HCT116 (cell line): ENCODE measurements at regions not wholly inside any gene's neighbourhood (a gene's known extent, or its start where the extent isn't known, plus 50 kb on each side); places are given as distances from the start of the nearest gene placed in this dataset.

Experiments
- ATAC-seq: fragments of 200-7000 bp; cut with Tn5 transposase; 2 replicates; pipeline ENCODE4 v1.9.1; 2020; ENCODE audit warnings: mild to moderate bottlenecking, moderate library complexity
- BruUV-seq: library from RNA; stranded (reverse); fragments of 400-500 nt; replicated peaks from 2 replicates; lab custom pipeline; 2021; lab: Mats Ljungman, UMichigan
- CTCF ChIA-PET: fragments of 300-600 bp; sonication (Branson Sonifier 250); formaldehyde crosslinking; loops from one replicate; lab custom pipeline; 2021; ENCODE audit warnings: antibody characterized with exemption; lab: Charles Lee
- POLR2A ChIA-PET: fragments of 300-600, 350-600 bp; sonication (Branson Sonifier 250); formaldehyde crosslinking; loops from one replicate; lab custom pipeline; 2021; ENCODE audit warnings: antibody characterized with exemption; lab: Charles Lee
- RAD21 ChIA-PET, 2 experiments: fragments of 300-600 bp; sonication (Branson Sonifier 250); formaldehyde crosslinking; loops; one replicate each; lab custom pipeline; 2023; ENCODE audit warnings: low total read pairs in 2 of 2; ENCODE audit not compliant: uncharacterized antibody in 2 of 2, unreplicated experiment in 2 of 2, low non-redundant PET in 1 of 2; lab: Charles Lee
- DNase-seq: peaks from one replicate; pipeline ENCODE4 v3.0.0-alpha.2; 2010; ENCODE audit warnings: low read depth, low spot score
- H2AFZ ChIP-seq: fragments of 200-600 bp; shearing (Covaris generic), sonication (generic); 2 replicates; pipeline ENCODE4 v1.6.1; 2017; ENCODE audit warnings: low read depth, mixed run types, mixed read lengths, antibody characterized with exemption, low read length; ENCODE audit not compliant: poor library complexity, severe bottlenecking
- H3K27ac ChIP-seq: 2 replicates; pipeline ENCODE4 v1.5.1; 2012; ENCODE audit warnings: low read depth, low read length
- H3K27me3 ChIP-seq: fragments of 200-600 bp; sonication (generic); 2 replicates; pipeline ENCODE4 v1.6.1; 2016; ENCODE audit warnings: mixed run types, low read length, mixed read lengths; ENCODE audit not compliant: insufficient read depth
- H3K36me3 ChIP-seq, 2 experiments: fragments of 200-500 bp in 1 of 2; fragments of 200-600 bp in 1 of 2; sonication (Bioruptor generic) in 1 of 2; sonication (generic) in 1 of 2; 2 replicates each; pipeline versions ENCODE4 v1.5.1 to v1.6.1; 2014 to 2016; ENCODE audit warnings: low read length in 2 of 2, inconsistent platforms in 1 of 2, mixed read lengths in 1 of 2, mixed run types in 1 of 2; ENCODE audit not compliant: insufficient read depth in 2 of 2, control insufficient read depth in 1 of 2
- H3K4me1 ChIP-seq, 2 experiments: fragments of 200-600 bp in 1 of 2; sonication (generic) in 1 of 2; 2 replicates each; pipeline versions ENCODE4 v1.5.1 to v1.6.1; 2012 to 2017; ENCODE audit warnings: low read length in 2 of 2, inconsistent platforms in 1 of 2, mild to moderate bottlenecking in 1 of 2, mixed read lengths in 1 of 2, mixed run types in 1 of 2, moderate library complexity in 1 of 2; ENCODE audit not compliant: insufficient read depth in 2 of 2, control insufficient read depth in 1 of 2
- H3K4me2 ChIP-seq: fragments of 200-600 bp; sonication (generic); 2 replicates; pipeline ENCODE4 v1.6.1; 2017; ENCODE audit warnings: mixed run types, low read length, mixed read lengths
- H3K4me3 ChIP-seq, 2 experiments: fragments of 200-600 bp in 1 of 2; sonication (generic) in 1 of 2; replicated peaks in 1 of 2; 2 replicates each; pipeline ENCODE4 v1.5.1; 2011 to 2016; ENCODE audit warnings: low read length in 2 of 2, control low read depth in 1 of 2, low read depth in 1 of 2, mild to moderate bottlenecking in 1 of 2, mixed read lengths in 1 of 2, mixed run types in 1 of 2
- H3K79me2 ChIP-seq: fragments of 200-600 bp; sonication (generic); 2 replicates; pipeline ENCODE4 v1.6.1; 2017; ENCODE audit warnings: mild to moderate bottlenecking, mixed run types, low read length, moderate library complexity, mixed read lengths; ENCODE audit not compliant: insufficient read depth
- H3K9ac ChIP-seq: fragments of 200-600 bp; sonication (generic); 2 replicates; pipeline ENCODE4 v1.6.1; 2016; ENCODE audit warnings: low read length, mixed read lengths
- H3K9me2 ChIP-seq: fragments of 200-600 bp; sonication (generic), shearing (Covaris generic); 2 replicates; pipeline ENCODE4 v1.6.1; 2017; ENCODE audit warnings: mixed run types, mild to moderate bottlenecking, moderate library complexity; ENCODE audit not compliant: insufficient read depth
- H3K9me3 ChIP-seq, 2 experiments: fragments of 200-500 bp in 1 of 2; fragments of 200-600 bp in 1 of 2; sonication (Bioruptor generic) in 1 of 2; sonication (generic) in 1 of 2; 2 replicates each; pipeline ENCODE4 v1.6.1; 2014 to 2017; ENCODE audit warnings: low read length in 2 of 2, mixed read lengths in 2 of 2, inconsistent platforms in 1 of 2, low read depth in 1 of 2, mild to moderate bottlenecking in 1 of 2, mixed run types in 1 of 2, moderate library complexity in 1 of 2; ENCODE audit not compliant: control insufficient read depth in 1 of 2, insufficient read depth in 1 of 2
- H4K20me1 ChIP-seq: fragments of 200-600 bp; sonication (generic), shearing (Covaris generic); 2 replicates; pipeline ENCODE4 v1.6.1; 2017; ENCODE audit warnings: mixed run types, mild to moderate bottlenecking, moderate library complexity; ENCODE audit not compliant: insufficient read depth
- CBX3 ChIP-seq: IDR thresholded peaks from 2 replicates; pipeline ENCODE4 v1.6.1; 2012; ENCODE audit warnings: low read depth
- CEBPB ChIP-seq: IDR thresholded peaks from 2 replicates; pipeline ENCODE4 v1.6.1; 2012; ENCODE audit warnings: low read depth
- EGR1 ChIP-seq: IDR thresholded peaks from 2 replicates; pipeline ENCODE4 v1.6.1; 2012; ENCODE audit warnings: low read depth
- ELF1 ChIP-seq: IDR thresholded peaks from 2 replicates; pipeline ENCODE4 v1.6.1; 2012; ENCODE audit warnings: low read depth, borderline replicate concordance
- EZH2 ChIP-seq: fragments of 200-600 bp; sonication (generic); IDR thresholded peaks from 2 replicates; pipeline ENCODE4 v1.6.1; 2017; ENCODE audit warnings: antibody characterized with exemption, mixed run types
- EZH2phosphoT487 ChIP-seq: fragments of 200-600 bp; IDR thresholded peaks from 2 replicates; pipeline ENCODE4 v1.6.1; 2018; ENCODE audit warnings: antibody characterized with exemption, borderline replicate concordance
- FOSL1 ChIP-seq: IDR thresholded peaks from 2 replicates; pipeline ENCODE4 v1.6.1; 2012; ENCODE audit warnings: low read depth
- JUND ChIP-seq: IDR thresholded peaks from 2 replicates; pipeline ENCODE4 v1.6.1; 2012
- SIN3A ChIP-seq: IDR thresholded peaks from 2 replicates; pipeline ENCODE4 v1.6.1; 2012; ENCODE audit warnings: low read depth
- SRF ChIP-seq: IDR thresholded peaks from 2 replicates; pipeline ENCODE4 v1.6.1; 2012; ENCODE audit warnings: low read depth
- TCF7L2 ChIP-seq: IDR thresholded peaks from 2 replicates; pipeline ENCODE4 v1.7.0; 2011; ENCODE audit warnings: borderline replicate concordance, inconsistent platforms; ENCODE audit not compliant: insufficient read depth, insufficient read length; ENCODE audit errors: extremely low read depth
- ZFX ChIP-seq: fragments of 450-650 bp; IDR thresholded peaks from 2 replicates; pipeline ENCODE4 v1.6.1; 2017
- ZNF274 ChIP-seq: fragments of 200-500 bp; sonication (Bioruptor generic); IDR thresholded peaks from 2 replicates; pipeline ENCODE4 v1.6.1; 2014; ENCODE audit warnings: mild to moderate bottlenecking, low read depth, low read length, inconsistent platforms
- intact Hi-C: fragments of 100-400 bp; cut with micrococcal nuclease; formaldehyde crosslinking; loops from 2 replicates; pipeline ENCODE4 v1.10.0; 2022
- TF ChIP-seq, protein P1 (sequence below): IDR thresholded peaks from 2 replicates; pipeline ENCODE4 v1.6.1; 2012
- TF ChIP-seq, protein P2 (sequence below): IDR thresholded peaks from 2 replicates; pipeline ENCODE4 v1.6.1; 2012
- TF ChIP-seq, protein P3 (sequence below), 3 experiments: fragments of 200-600 bp in 1 of 3; sonication (generic) in 1 of 3; IDR thresholded peaks in 2 of 3; conservative IDR thresholded peaks in 1 of 3; 2 replicates each; pipeline ENCODE4 v1.5.1; 2012 to 2017; ENCODE audit warnings: low read depth in 2 of 3, low read length in 2 of 3, antibody characterized with exemption in 1 of 3, borderline replicate concordance in 1 of 3, control low read depth in 1 of 3, mild to moderate bottlenecking in 1 of 3, mixed read lengths in 1 of 3, mixed run types in 1 of 3, moderate library complexity in 1 of 3; ENCODE audit not compliant: insufficient read depth in 1 of 3
- TF ChIP-seq, protein P4 (sequence below): IDR thresholded peaks from 2 replicates; pipeline ENCODE4 v1.6.1; 2011; ENCODE audit warnings: mild to moderate bottlenecking, low read length, moderate library complexity; ENCODE audit not compliant: insufficient replicate concordance; ENCODE audit errors: extremely low read depth

DNA sequence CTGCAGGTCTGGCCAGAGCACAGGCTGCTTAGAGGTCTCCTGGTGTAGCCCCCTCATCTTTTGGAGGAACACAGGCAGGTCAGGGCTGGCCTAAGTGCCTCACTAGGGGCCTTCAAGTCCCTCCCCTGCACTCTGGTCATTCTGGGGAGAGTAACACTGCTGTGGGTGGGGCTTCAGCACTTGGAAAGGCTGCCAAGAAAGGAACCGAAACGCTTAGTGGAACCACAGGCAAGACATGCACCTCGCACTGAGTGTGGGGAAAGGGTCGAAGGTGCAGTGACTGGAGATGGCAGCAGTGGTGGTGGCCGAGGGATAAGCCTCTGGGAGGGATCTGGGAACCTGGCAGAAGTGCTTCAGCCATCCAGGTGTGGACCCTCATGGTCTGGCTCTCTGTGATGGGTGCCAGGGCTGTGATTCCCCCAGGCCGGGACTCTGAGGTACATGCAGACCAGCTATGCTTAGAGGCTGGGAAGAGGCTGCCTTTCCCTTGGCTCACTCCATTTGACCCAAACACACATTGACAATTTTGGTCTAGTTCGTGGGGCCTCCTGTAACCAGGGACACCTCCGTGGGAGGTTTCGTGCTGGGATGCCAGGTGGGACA, 182.9 kb upstream of the CSF3R start:
- no peak for TF ChIP-seq ELF1
- no peak for TF ChIP-seq JUND
- TF ChIP-seq EGR1: no peak
- TF ChIP-seq, protein P1, sequence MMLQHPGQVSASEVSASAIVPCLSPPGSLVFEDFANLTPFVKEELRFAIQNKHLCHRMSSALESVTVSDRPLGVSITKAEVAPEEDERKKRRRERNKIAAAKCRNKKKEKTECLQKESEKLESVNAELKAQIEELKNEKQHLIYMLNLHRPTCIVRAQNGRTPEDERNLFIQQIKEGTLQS: no peak
- TF ChIP-seq ZNF274: no peak
- TF ChIP-seq, protein P2, sequence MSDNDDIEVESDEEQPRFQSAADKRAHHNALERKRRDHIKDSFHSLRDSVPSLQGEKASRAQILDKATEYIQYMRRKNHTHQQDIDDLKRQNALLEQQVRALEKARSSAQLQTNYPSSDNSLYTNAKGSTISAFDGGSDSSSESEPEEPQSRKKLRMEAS: no peak
- TF ChIP-seq, protein P3, sequence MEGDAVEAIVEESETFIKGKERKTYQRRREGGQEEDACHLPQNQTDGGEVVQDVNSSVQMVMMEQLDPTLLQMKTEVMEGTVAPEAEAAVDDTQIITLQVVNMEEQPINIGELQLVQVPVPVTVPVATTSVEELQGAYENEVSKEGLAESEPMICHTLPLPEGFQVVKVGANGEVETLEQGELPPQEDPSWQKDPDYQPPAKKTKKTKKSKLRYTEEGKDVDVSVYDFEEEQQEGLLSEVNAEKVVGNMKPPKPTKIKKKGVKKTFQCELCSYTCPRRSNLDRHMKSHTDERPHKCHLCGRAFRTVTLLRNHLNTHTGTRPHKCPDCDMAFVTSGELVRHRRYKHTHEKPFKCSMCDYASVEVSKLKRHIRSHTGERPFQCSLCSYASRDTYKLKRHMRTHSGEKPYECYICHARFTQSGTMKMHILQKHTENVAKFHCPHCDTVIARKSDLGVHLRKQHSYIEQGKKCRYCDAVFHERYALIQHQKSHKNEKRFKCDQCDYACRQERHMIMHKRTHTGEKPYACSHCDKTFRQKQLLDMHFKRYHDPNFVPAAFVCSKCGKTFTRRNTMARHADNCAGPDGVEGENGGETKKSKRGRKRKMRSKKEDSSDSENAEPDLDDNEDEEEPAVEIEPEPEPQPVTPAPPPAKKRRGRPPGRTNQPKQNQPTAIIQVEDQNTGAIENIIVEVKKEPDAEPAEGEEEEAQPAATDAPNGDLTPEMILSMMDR (IDR thresholded peaks at IDR 0.05 in 2 of 3, conservative IDR thresholded peaks at IDR 0.05 in 1 of 3; ENCODE audit: borderline replicate concordance in 1 of 3, insufficient read depth in 1 of 3, low read depth in 2 of 3, low read length in 2 of 3): no peak
- no peak for TF ChIP-seq CBX3
- no peak for TF ChIP-seq CEBPB
- TF ChIP-seq SIN3A: no peak
- no peak for TF ChIP-seq FOSL1
- no peak for TF ChIP-seq ZFX
- no peak for TF ChIP-seq TCF7L2
- TF ChIP-seq EZH2: no peak
- TF ChIP-seq SRF: no peak
- TF ChIP-seq, protein P4, sequence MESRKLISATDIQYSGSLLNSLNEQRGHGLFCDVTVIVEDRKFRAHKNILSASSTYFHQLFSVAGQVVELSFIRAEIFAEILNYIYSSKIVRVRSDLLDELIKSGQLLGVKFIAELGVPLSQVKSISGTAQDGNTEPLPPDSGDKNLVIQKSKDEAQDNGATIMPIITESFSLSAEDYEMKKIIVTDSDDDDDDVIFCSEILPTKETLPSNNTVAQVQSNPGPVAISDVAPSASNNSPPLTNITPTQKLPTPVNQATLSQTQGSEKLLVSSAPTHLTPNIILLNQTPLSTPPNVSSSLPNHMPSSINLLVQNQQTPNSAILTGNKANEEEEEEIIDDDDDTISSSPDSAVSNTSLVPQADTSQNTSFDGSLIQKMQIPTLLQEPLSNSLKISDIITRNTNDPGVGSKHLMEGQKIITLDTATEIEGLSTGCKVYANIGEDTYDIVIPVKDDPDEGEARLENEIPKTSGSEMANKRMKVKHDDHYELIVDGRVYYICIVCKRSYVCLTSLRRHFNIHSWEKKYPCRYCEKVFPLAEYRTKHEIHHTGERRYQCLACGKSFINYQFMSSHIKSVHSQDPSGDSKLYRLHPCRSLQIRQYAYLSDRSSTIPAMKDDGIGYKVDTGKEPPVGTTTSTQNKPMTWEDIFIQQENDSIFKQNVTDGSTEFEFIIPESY: no peak
- TF ChIP-seq EZH2phosphoT487: no peak
- TF ChIP-seq, all 23 proteins: peak for 0
- H4K20me1 ChIP-seq: no peaks in the 10 kb centered on the region
- no peak overlapping the region for H3K4me2 ChIP-seq
- intact Hi-C loops: no loop called here
- no peak overlapping the region for H2AFZ ChIP-seq
- ChIA-PET CTCF (no interaction called here), RAD21 (no interaction called here), POLR2A (no interaction called here)
- H3K4me1 ChIP-seq: no peaks in the 10 kb centered on the region
- no peak overlapping the region for H3K4me3 ChIP-seq
- no peaks in the 10 kb centered on the region for H3K9me2 ChIP-seq
- H3K9me3 ChIP-seq: no peaks in the 10 kb centered on the region
- no peak overlapping the region for H3K9ac ChIP-seq
- H3K79me2 ChIP-seq: no peaks in the 10 kb centered on the region
- no TSS peak for BruUV-seq
- DNase-seq (no peak), ATAC-seq (no peak)
- H3K27ac ChIP-seq: no peak overlapping the region
- peaks cover 49% of the 10 kb centered on the region for H3K27me3 ChIP-seq
- no peaks in the 10 kb centered on the region for H3K36me3 ChIP-seq
